ENCODE measurements at regions not wholly inside any gene's neighbourhood (a gene's known extent, or its start where the extent isn't known, plus 50 kb on each side); places are given as distances from the start of the nearest gene placed in this dataset.

DNA sequence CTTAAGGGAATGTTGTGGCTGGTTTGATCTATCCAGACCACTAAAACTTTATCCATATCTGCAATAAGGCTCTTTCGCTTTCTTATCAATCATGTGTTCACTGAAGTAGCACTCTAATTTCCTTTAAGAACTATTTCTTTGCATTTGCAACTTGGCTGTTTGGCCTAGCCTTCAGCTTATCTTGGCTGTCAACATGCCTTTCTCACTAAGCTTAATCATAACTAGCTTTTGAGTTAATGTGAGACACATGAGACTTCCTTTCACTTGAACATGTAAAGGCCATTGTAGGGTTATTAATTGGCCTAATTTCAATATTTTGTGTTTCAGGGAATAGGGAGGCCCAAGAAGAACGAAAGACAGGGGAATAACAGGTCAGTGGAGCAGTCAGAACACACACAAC lies 124.7 kb downstream of the TNFSF18 start:
- TF ChIP-seq, protein P1, sequence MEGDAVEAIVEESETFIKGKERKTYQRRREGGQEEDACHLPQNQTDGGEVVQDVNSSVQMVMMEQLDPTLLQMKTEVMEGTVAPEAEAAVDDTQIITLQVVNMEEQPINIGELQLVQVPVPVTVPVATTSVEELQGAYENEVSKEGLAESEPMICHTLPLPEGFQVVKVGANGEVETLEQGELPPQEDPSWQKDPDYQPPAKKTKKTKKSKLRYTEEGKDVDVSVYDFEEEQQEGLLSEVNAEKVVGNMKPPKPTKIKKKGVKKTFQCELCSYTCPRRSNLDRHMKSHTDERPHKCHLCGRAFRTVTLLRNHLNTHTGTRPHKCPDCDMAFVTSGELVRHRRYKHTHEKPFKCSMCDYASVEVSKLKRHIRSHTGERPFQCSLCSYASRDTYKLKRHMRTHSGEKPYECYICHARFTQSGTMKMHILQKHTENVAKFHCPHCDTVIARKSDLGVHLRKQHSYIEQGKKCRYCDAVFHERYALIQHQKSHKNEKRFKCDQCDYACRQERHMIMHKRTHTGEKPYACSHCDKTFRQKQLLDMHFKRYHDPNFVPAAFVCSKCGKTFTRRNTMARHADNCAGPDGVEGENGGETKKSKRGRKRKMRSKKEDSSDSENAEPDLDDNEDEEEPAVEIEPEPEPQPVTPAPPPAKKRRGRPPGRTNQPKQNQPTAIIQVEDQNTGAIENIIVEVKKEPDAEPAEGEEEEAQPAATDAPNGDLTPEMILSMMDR (IDR thresholded peaks at IDR 0.05; ENCODE audit: poor library complexity), result no peak
- no peak for TF ChIP-seq EZH2phosphoT487 (IDR thresholded peaks at IDR 0.05; ENCODE audit: low read depth, severe bottlenecking, unreplicated experiment)
